ENCODE measurements at regions not wholly inside any gene's neighbourhood (a gene's known extent, or its start where the extent isn't known, plus 50 kb on each side); places are given as distances from the start of the nearest gene placed in this dataset.

- no peak overlapping the region for H3K27ac ChIP-seq
- no peak for DNase-seq (ENCODE audit: low spot score)
- no peak overlapping the region for H3K4me3 ChIP-seq
- no peaks in the 10 kb centered on the region for H3K36me3 ChIP-seq
- no peak for TF ChIP-seq CTCF (IDR thresholded peaks at IDR 0.05)
- no peaks in the 10 kb centered on the region for H3K4me1 ChIP-seq
- no peaks in the 10 kb centered on the region for H3K27me3 ChIP-seq
- H3K9me3 ChIP-seq: no peaks in the 10 kb centered on the region
Observed at GRCh38 chr4:170990989-170991589, 822.1 kb upstream of the GALNTL6 start.

GRCh38 chr4:170988446-170988845, 824.8 kb upstream of the GALNTL6 start:
- H3K4me1 ChIP-seq: no peaks in the 10 kb centered on the region
- no peaks in the 10 kb centered on the region for H3K9me3 ChIP-seq
- H3K4me3 ChIP-seq: no peak overlapping the region
- DNase-seq (ENCODE audit: low spot score): no peak
- no peaks in the 10 kb centered on the region for H3K36me3 ChIP-seq
- no peak overlapping the region for H3K27ac ChIP-seq
- no peaks in the 10 kb centered on the region for H3K27me3 ChIP-seq
- TF ChIP-seq CTCF (IDR thresholded peaks at IDR 0.05): no peak

- H3K36me3 ChIP-seq: no peaks in the 10 kb centered on the region
- no peak overlapping the region for H3K4me3 ChIP-seq
- no peaks in the 10 kb centered on the region for H3K9me3 ChIP-seq
- H3K27ac ChIP-seq: no peak overlapping the region
- DNase-seq (ENCODE audit: low spot score): no peak
- H3K4me1 ChIP-seq: no peaks in the 10 kb centered on the region
- no peaks in the 10 kb centered on the region for H3K27me3 ChIP-seq
- no peak for TF ChIP-seq CTCF (IDR thresholded peaks at IDR 0.05)
Observed at GRCh38 chr4:170979736-170980135, 833.5 kb upstream of the GALNTL6 start.

GRCh38 chr4:170978990-170979389, 834.2 kb upstream of the GALNTL6 start:
- Histone ChIP-seq H3K27me3 (no peaks in the 10 kb centered on the region), H3K9me3 (no peaks in the 10 kb centered on the region), H3K4me1 (no peaks in the 10 kb centered on the region), H3K36me3 (no peaks in the 10 kb centered on the region), H3K4me3 (no peak overlapping the region), H3K27ac (no peak overlapping the region)
- TF ChIP-seq CTCF (IDR thresholded peaks at IDR 0.05): no peak
- no peak for DNase-seq (ENCODE audit: low spot score)

GRCh38 chr4:170949084-170949483, 859.3 kb upstream of the AADAT start:
- no peak for DNase-seq (ENCODE audit: low spot score)
- Histone ChIP-seq H3K9me3 (no peaks in the 10 kb centered on the region), H3K36me3 (no peaks in the 10 kb centered on the region), H3K4me1 (no peaks in the 10 kb centered on the region), H3K27me3 (no peaks in the 10 kb centered on the region), H3K4me3 (no peak overlapping the region), H3K27ac (no peak overlapping the region)
- no peak for TF ChIP-seq CTCF (IDR thresholded peaks at IDR 0.05)

GRCh38 chr4:170940043-170940724, 850.4 kb upstream of the AADAT start:
- H3K27me3 ChIP-seq: no peaks in the 10 kb centered on the region
- H3K36me3 ChIP-seq: no peaks in the 10 kb centered on the region
- H3K4me3 ChIP-seq: no peak overlapping the region
- no peaks in the 10 kb centered on the region for H3K4me1 ChIP-seq
- DNase-seq (ENCODE audit: low spot score): no peak
- H3K27ac ChIP-seq: no peak overlapping the region
- TF ChIP-seq CTCF (IDR thresholded peaks at IDR 0.05): no peak
- peaks cover 0 to 10% of the 10 kb centered on the region in 2 donors for H3K9me3 ChIP-seq

All from right atrium auricular region (tissue), 2 donors.